Peyer's patch (tissue), 4 donors: ENCODE measurements at regions not wholly inside any gene's neighbourhood (a gene's known extent, or its start where the extent isn't known, plus 50 kb on each side); places are given as distances from the start of the nearest gene placed in this dataset.

ENCODE experiments used
- POLR2A ChIP-seq, 2 donors: fragments of 450-650 bp; IDR thresholded peaks; one replicate each; pipeline ENCODE4 v1.5.1; 2017; ENCODE audit warnings: antibody characterized with exemption in 2 of 2, mild to moderate bottlenecking in 2 of 2, moderate library complexity in 2 of 2
- TF ChIP-seq, protein P1 (sequence below), 6 experiments: fragments of 450-650 bp in 4 of 6; fragments of 200-600 bp in 2 of 6; sonication (generic) in 1 of 6; IDR thresholded peaks; one replicate each; pipeline ENCODE4 v1.5.1; 2017 to 2019; ENCODE audit warnings: antibody characterized with exemption in 6 of 6, mild to moderate bottlenecking in 3 of 6, moderate library complexity in 1 of 6

GRCh38 chr3:69562020-69562419 lies 176.1 kb upstream of the FRMD4B start:
- TF ChIP-seq, protein P1, sequence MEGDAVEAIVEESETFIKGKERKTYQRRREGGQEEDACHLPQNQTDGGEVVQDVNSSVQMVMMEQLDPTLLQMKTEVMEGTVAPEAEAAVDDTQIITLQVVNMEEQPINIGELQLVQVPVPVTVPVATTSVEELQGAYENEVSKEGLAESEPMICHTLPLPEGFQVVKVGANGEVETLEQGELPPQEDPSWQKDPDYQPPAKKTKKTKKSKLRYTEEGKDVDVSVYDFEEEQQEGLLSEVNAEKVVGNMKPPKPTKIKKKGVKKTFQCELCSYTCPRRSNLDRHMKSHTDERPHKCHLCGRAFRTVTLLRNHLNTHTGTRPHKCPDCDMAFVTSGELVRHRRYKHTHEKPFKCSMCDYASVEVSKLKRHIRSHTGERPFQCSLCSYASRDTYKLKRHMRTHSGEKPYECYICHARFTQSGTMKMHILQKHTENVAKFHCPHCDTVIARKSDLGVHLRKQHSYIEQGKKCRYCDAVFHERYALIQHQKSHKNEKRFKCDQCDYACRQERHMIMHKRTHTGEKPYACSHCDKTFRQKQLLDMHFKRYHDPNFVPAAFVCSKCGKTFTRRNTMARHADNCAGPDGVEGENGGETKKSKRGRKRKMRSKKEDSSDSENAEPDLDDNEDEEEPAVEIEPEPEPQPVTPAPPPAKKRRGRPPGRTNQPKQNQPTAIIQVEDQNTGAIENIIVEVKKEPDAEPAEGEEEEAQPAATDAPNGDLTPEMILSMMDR (IDR thresholded peaks at IDR 0.05): no peak
- no peak for TF ChIP-seq POLR2A (IDR thresholded peaks at IDR 0.05)
